Aorta (tissue), 5 donors: ENCODE measurements at regions not wholly inside any gene's neighbourhood (a gene's known extent, or its start where the extent isn't known, plus 50 kb on each side); places are given as distances from the start of the nearest gene placed in this dataset.
"Not testable (repeated sequence)": the region's sequence is repeated elsewhere in the genome, so short reads cannot be mapped to it uniquely, and the experiment has no call there.

Experiments used
- ATAC-seq: fragments of 200-7000 bp; cut with Tn5 transposase; one replicate; pipeline ENCODE4 v1.9.1; 2022; ENCODE audit warnings: moderate library complexity; ENCODE audit not compliant: low FRiP score
- DNase-seq, 2 donors: peaks; one replicate each; pipeline ENCODE4 v3.0.0-alpha.2; 2020
- H3K27ac ChIP-seq, 2 donors: one replicate each; pipeline ENCODE4 v1.5.1; 2013; ENCODE audit warnings: low read length in 2 of 2, mild to moderate bottlenecking in 2 of 2, moderate library complexity in 2 of 2, control low read depth in 1 of 2, inconsistent platforms in 1 of 2, low read depth in 1 of 2
- H3K27me3 ChIP-seq, 2 donors: one replicate each; pipeline ENCODE4 v1.6.1; 2013; ENCODE audit warnings: control low read depth in 1 of 2, low read length in 1 of 2, mild to moderate bottlenecking in 1 of 2, moderate library complexity in 1 of 2; ENCODE audit not compliant: insufficient read depth in 2 of 2, control insufficient read depth in 1 of 2
- H3K36me3 ChIP-seq, 2 donors: one replicate each; pipeline ENCODE4 v1.6.1; 2013; ENCODE audit warnings: control low read depth in 1 of 2, low read length in 1 of 2, mild to moderate bottlenecking in 1 of 2; ENCODE audit not compliant: insufficient read depth in 2 of 2, control insufficient read depth in 1 of 2
- H3K4me1 ChIP-seq, 2 donors: one replicate each; pipeline ENCODE4 v1.6.1; 2013; ENCODE audit warnings: low read length in 2 of 2, control low read depth in 1 of 2, mild to moderate bottlenecking in 1 of 2, moderate library complexity in 1 of 2; ENCODE audit not compliant: insufficient read depth in 2 of 2, control insufficient read depth in 1 of 2
- H3K4me3 ChIP-seq, 2 donors: one replicate each; pipeline ENCODE4 v1.5.1; 2013; ENCODE audit warnings: low read length in 2 of 2, control low read depth in 1 of 2, mild to moderate bottlenecking in 1 of 2
- H3K9me3 ChIP-seq: one replicate; pipeline ENCODE4 v1.6.1; 2013; ENCODE audit warnings: mild to moderate bottlenecking, low read length; ENCODE audit not compliant: control insufficient read depth
- WGBS, 2 donors: extraction: QIAGEN DNeasy Blood & Tissue Kit; methylation state at CpG; one replicate each; pipeline ENCODE4 v1.1.7; 2013; 5-methylcytosine and 5-hydroxymethylcytosine counted together
- intact Hi-C, 2 donors: fragments of 100-400 bp; cut with DNase I; formaldehyde crosslinking; loops; one replicate each; pipeline versions ENCODE4 v1.14.2 to v1.15.0; 2022
- donor health status: healthy with polysubstance abuse.
- donor health status: Bipolar disorder and iron deficiency.
- donor health status: DM: no; HTN: no; CAD: no.
- donor health status: DM: no; HTN: no; CAD: no.
- donor health status: DM: yes; HTN: yes; CAD: no.

DNA sequence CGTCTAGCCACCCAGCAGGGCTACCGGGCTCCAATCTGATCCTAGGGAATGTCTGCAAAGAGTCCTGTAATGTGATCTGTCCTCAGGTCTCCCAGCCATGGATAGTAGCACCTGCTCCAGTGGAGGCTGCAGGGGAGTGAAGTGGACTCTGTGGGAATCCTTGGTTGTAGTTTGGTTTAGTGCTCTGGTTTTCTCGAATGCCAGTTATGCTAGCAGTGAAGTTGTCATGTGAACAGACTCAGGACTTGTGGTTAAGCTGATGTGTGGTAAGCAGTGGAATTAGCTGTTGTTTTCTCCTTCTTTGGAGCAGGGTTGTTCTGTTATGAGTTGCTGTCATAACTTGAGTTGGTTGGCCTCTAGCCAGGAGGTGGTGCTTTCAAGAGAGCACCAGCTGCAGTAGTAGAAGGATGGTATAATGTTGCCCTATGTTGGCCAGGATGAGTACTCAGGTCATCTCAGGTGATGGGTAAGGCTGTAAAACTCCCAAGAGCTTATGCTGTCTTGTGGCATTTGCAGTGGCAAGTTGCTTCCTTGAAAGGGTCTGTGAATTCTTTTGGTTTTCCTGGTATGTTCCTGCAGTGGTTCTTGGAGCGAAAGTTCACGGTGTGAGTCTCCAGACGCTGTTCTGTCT lies 390.2 kb downstream of the UTRN start:
- Histone ChIP-seq H3K27ac (no peak overlapping the region), H3K27me3 (no peaks in the 10 kb centered on the region), H3K36me3 (no peaks in the 10 kb centered on the region), H3K4me1 (no peaks in the 10 kb centered on the region), H3K4me3 (no peak overlapping the region), H3K9me3 (no peaks in the 10 kb centered on the region)
- DNase-seq: peak in 1 of 2 donors; percentile 61
- intact Hi-C loops: no loop called here
- peak; percentile 22 for ATAC-seq
- 64 to 74% methylated on average over 6 of the region's 6 CpGs for WGBS, 2 donors

DNA sequence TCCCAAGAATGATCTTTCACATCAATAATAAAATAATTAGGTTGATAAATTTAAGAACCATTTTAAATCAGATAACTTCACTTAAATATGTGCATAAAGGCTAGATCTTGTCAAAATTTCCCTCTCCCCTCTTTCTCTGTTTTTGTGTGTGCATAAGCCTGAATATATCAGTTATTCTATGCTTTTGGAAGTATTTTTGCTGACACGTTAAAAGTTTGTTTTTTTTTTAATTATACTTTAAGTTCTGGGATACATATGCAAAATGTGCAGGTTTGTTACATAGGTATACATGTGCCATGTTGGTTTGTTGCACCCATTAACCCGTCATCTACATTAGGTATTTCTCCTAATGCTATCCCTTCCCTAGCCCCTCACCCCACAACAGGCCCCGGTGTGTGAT lies 391.2 kb downstream of the UTRN start:
- H3K4me3 ChIP-seq, intact Hi-C loops, DNase-seq, H3K4me1 ChIP-seq, H3K27ac ChIP-seq, ATAC-seq, H3K36me3 ChIP-seq, H3K9me3 ChIP-seq, H3K27me3 ChIP-seq: not testable (repeated sequence)
- 87 to 90% methylated on average over 3 of the region's 3 CpGs for WGBS, 2 donors

DNA sequence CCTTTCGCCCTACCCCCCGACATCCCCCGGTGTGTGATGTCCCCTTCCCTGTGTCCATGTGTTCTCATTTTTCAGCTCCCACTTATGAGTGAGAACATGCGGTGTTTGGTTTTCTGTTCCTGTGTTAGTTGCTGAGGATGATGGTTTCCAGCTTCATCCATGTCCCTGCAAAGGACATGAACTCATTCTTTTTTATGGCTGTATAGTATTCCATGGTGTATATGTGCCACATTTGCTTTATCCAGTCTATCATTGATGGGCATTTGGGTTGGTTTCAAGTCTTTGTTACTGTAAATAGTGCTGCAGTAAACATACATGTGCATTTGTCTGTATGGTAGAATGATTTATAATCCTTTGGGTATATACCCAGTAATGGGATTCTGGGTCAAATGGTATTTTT lies 392.1 kb downstream of the UTRN start:
- 99% methylated on average over 4 of the region's 4 CpGs for WGBS, 2 donors
- H3K4me1 ChIP-seq, H3K4me3 ChIP-seq, DNase-seq, H3K9me3 ChIP-seq, H3K36me3 ChIP-seq, intact Hi-C loops, H3K27ac ChIP-seq, ATAC-seq, H3K27me3 ChIP-seq: not testable (repeated sequence)

DNA sequence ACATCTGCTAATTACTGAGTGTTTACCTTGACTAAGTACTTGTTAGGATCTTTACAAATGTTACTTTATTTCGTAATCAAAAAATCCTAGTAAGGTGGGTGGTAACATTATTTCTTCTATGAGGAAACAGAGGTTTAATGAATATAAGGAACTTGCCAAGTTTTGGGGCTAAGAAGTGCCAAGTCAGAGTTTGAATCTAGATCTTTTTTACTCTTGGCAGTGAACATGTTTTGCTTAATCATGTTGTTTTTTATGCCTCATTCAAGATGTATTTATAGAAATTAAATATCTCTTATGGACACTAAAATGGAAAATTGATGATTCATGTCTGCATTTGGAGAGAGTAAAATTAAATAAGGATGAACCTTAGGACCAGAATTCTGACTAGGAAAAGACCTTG lies 393.7 kb downstream of the UTRN start:
- Histone ChIP-seq H3K27me3 (no peaks in the 10 kb centered on the region), H3K4me1 (peaks cover 6% of the 10 kb centered on the region in 2 donors), H3K27ac (no peak overlapping the region), H3K9me3 (no peaks in the 10 kb centered on the region), H3K36me3 (no peaks in the 10 kb centered on the region), H3K4me3 (no peak overlapping the region)
- DNase-seq (no peak), ATAC-seq (peak; percentile 53)
- intact Hi-C loops: no loop called here
- 0 to 3% methylated on average over 1 of the region's 1 CpG for WGBS, 2 donors

DNA sequence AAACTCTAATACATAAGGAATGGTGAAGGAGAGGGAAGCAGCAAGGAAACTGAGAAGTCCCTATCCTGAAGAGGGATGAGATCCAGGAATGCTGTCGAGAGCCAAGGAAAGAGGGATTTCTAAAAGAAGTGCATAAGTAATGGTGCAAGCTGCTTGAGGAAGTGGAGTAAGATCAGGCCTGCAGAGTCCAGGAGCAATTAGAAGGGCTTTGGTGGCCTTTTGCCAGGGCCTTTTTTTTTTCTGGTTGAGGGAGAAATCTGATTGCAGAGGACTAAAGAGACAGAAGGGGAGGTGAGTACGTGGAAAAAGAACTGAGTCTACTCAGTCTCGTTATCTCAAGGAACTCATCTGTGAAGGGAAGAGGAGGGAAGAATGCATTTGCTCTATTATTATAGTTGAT lies 396.2 kb downstream of the UTRN start:
- WGBS, 2 donors: 53 to 55% methylated on average over 3 of the region's 3 CpGs
- peaks cover 6% of the 10 kb centered on the region in 2 donors for H3K4me1 ChIP-seq

DNA sequence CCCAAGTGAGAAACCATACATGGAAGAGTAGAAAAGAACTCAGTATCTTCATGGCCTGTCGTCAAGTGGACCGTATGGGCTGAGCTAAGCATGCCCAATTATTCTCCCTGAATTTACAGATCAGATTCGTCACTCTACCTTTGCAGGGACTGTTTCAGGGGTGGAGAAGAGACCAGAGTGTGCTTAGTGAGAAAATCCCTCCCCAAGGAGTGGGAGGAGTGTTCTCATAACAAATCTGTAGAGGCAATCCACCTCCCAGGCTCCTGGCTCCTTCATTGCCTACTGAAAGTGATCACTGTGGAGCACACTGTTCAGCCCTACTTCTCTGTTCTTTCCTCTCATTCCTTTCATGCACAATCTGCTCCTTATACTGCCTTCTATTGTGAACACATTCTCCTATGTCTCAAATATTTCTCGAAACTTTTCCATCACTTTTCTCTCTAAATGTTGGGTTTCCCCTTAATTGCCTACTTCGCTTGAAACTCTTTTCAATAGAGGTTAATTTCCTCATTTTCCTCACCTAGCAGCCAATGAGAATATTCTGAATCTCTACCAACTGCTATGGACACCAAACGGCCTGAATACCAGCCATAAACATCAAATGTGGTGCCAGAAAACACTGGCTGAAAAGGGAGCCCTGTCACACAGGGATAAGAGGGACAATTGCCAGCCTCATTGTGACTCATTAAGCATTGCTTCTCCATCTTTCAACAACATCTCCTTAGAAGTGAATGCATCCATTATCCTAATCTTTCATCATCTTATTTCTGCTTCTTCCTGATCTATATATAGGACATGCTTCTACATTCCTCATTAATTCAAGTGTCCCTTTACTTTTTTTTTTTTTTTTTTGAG lies 398.3 kb downstream of the UTRN start:
- ATAC-seq (peak; percentile 47), DNase-seq (no peak)
- Histone ChIP-seq H3K36me3 (no peaks in the 10 kb centered on the region), H3K9me3 (no peaks in the 10 kb centered on the region), H3K27me3 (no peaks in the 10 kb centered on the region), H3K27ac (peak overlapping the region; percentile 45), H3K4me3 (no peak overlapping the region), H3K4me1 (peaks cover 6% of the 10 kb centered on the region in 2 donors)
- 22 to 31% methylated on average over 6 of the region's 6 CpGs for WGBS, 2 donors
- intact Hi-C loops: no loop called here

More for the DNA sequence above, 396.2 kb downstream of the UTRN start:
- ATAC-seq (no peak), DNase-seq (no peak)
- Histone ChIP-seq H3K4me3 (no peak overlapping the region), H3K27me3 (no peaks in the 10 kb centered on the region), H3K27ac (no peak overlapping the region), H3K36me3 (no peaks in the 10 kb centered on the region), H3K9me3 (no peaks in the 10 kb centered on the region)
- intact Hi-C loops: no loop called here

DNA sequence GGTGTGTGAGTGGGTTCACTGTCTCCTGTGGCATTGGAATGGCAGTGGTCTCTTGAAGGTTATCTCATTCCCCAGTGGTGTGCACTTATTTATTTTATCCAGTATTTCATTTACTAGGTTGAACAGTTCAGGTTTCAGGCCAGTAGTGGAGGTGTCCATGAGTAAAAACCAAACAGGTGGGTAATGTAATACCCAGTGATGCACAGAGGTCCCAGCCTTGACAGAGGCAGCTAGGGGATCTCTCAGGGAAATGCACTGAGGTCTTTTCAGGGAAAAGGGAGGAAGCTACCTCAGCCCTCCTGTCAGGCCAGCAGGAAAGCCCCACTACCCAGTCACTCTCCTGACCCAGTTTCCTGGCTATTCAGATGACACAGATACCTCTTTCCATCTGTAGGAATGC lies 403.6 kb downstream of the UTRN start:
- ATAC-seq (no peak), DNase-seq (no peak)
- Histone ChIP-seq H3K4me1 (peaks cover 0 to 2% of the 10 kb centered on the region in 2 donors), H3K27me3 (no peaks in the 10 kb centered on the region), H3K9me3 (no peaks in the 10 kb centered on the region), H3K36me3 (no peaks in the 10 kb centered on the region), H3K27ac (no peak overlapping the region), H3K4me3 (no peak overlapping the region)
- intact Hi-C loops: no loop called here

DNA sequence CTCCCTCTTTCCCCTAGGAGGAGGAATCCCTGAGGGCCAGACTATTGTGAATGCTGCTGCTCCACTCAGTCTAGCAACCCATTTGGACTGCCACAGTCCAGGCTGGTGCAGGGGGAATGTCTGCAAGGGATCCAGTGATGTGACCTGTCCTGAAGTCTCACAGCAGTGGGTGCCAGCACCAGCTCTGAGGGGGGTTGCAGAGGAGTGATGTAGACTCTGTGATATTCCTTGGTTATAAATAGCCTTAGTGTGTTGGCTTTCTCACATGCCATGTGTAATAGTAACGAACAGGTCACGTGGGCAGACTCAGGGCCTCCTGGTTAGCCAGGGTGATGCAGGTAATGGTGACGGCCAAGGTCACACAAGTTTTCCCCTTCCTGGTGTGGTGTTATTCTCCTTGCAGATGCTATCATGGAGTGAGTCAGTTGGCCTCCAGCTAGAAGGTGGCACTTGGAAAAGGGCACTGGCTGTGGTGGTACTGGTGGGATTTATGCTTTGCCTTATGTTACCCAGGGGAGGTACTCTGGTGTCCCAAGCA lies 404.4 kb downstream of the UTRN start:
- no peak overlapping the region for H3K27ac ChIP-seq
- no peak overlapping the region for H3K4me3 ChIP-seq
- no peak for DNase-seq
- intact Hi-C loops: no loop called here
- peaks cover 0 to 2% of the 10 kb centered on the region in 2 donors for H3K4me1 ChIP-seq
- no peaks in the 10 kb centered on the region for H3K9me3 ChIP-seq
- H3K27me3 ChIP-seq: no peaks in the 10 kb centered on the region
- H3K36me3 ChIP-seq: no peaks in the 10 kb centered on the region
- WGBS, 2 donors: 31 to 45% methylated on average over 3 of the region's 3 CpGs
- no peak for ATAC-seq

DNA sequence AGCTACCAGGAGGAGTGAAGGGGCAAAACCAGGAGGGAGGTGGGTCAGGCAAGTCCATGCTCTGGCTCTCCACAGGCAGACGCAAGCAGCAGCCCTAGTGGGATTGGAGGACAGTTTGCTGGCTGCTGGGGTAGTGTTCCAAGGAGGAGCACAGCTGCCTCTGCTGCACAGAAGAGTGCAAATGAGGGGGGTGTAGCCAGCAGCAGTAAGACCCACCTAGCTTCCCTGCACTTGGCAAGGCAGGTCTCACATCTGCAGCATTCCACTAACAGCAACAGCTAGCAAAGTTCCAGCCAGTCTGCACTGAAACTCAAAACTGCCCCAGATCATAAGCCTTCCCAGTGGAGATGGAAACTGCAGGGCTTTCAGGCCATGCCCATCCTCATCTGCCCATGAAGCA lies 405.0 kb downstream of the UTRN start:
- Histone ChIP-seq H3K27me3 (no peaks in the 10 kb centered on the region), H3K4me1 (peaks cover 0 to 2% of the 10 kb centered on the region in 2 donors), H3K9me3 (no peaks in the 10 kb centered on the region), H3K4me3 (no peak overlapping the region), H3K27ac (no peak overlapping the region), H3K36me3 (no peaks in the 10 kb centered on the region)
- WGBS, 2 donors: 84 to 87% methylated on average over 1 of the region's 1 CpG
- no peak for ATAC-seq
- no peak for DNase-seq
- intact Hi-C loops: no loop called here
